Fibroblast of pulmonary artery (primary cell): ENCODE measurements at regions not wholly inside any gene's neighbourhood (a gene's known extent, or its start where the extent isn't known, plus 50 kb on each side); places are given as distances from the start of the nearest gene placed in this dataset.
A peak's percentile ranks its signal among the peaks of the same experiment; 100 is the strongest.

Experiments
- DNase-seq: peaks from one replicate; pipeline ENCODE4 v3.0.0-alpha.2; 2010; ENCODE audit warnings: low read depth
- H3K4me3 ChIP-seq: replicated peaks from 2 replicates; pipeline ENCODE4 v1.5.1; 2011; ENCODE audit warnings: low read depth, mild to moderate bottlenecking, control low read depth, low read length, moderate library complexity
- CTCF ChIP-seq: IDR thresholded peaks from 2 replicates; pipeline ENCODE4 v1.5.1; 2011; ENCODE audit warnings: mild to moderate bottlenecking, control low read depth, low read length, inconsistent platforms; ENCODE audit errors: missing control alignments

GRCh38 chr9:18353473-18353872, 120.5 kb upstream of the ADAMTSL1 start:
- no peak for TF ChIP-seq CTCF
- DNase-seq: no peak
- H3K4me3 ChIP-seq: no peak overlapping the region

GRCh38 chr9:18357321-18357720, 116.6 kb upstream of the ADAMTSL1 start:
- no peak for TF ChIP-seq CTCF
- no peak for DNase-seq
- no peak overlapping the region for H3K4me3 ChIP-seq

GRCh38 chr9:18358325-18358724, 115.6 kb upstream of the ADAMTSL1 start:
- TF ChIP-seq CTCF: no peak
- DNase-seq: no peak
- H3K4me3 ChIP-seq: no peak overlapping the region

DNA sequence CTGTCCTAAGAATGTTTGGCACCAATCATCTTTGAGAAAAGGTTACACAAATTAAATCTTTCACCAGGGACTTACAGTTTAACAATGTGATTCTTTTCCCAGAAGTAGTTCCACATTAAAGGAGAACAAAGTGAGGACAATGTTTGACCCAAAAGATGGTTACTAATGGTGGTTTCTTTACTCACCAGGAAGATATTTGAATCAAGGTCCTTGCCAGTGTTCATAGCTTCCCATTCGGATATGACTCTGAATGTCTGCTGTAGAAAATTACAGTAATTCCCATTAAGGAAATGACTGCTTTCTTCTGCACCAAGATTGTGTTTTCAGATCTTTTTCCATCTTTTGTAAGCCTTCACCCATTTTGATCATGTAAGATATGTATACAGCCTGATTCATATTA, 114.6 kb upstream of the ADAMTSL1 start:
- peak; percentile 41 for DNase-seq
- TF ChIP-seq CTCF: no peak
- no peak overlapping the region for H3K4me3 ChIP-seq

- no peak for TF ChIP-seq CTCF
- no peak for DNase-seq
- H3K4me3 ChIP-seq: no peak overlapping the region
Observed at GRCh38 chr9:18360005-18360404, 113.9 kb upstream of the ADAMTSL1 start.

DNA sequence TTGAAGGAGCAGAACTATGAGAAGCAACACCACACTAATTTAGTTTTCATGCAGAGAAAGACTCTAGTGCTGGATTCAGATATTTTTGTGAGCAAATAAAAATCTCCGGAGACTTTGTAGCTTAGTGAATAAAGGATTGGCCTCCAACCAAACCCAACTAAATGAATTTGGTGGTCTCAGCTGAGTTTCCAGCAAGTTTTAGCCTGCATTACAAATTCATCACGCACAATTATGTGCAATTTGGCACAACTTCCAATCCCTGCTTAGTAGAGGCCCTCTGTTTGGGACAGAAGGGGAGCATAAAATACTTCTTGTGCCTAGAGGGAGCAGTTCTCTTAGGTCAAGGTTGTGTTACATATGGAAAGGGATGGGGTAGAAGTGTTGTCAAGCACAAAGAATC, 112.3 kb upstream of the ADAMTSL1 start:
- no peak overlapping the region for H3K4me3 ChIP-seq
- TF ChIP-seq CTCF: no peak
- DNase-seq: no peak

DNA sequence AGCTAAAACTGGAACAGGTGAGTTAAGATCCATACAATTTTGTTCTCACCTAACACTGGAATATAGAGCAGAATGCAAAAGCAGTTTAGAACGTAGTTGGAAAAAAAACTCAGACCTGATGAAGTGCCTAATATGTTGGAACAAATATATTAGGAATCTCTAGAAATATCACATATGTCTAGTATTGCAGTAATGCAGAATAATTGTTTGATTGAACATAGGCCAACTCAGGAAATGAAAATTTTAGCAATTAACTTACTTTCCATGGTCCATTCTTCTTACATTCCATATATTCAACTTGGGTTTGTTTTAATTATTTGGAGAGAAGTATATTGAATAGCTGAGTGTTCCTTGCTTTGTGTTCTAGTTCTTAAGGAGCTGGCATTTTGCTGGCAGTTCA, 111.8 kb upstream of the ADAMTSL1 start:
- no peak overlapping the region for H3K4me3 ChIP-seq
- no peak for TF ChIP-seq CTCF
- DNase-seq: no peak
